GM04503 (cell line): ENCODE measurements at regions not wholly inside any gene's neighbourhood (a gene's known extent, or its start where the extent isn't known, plus 50 kb on each side); places are given as distances from the start of the nearest gene placed in this dataset.
"Not testable (repeated sequence)": the region's sequence is repeated elsewhere in the genome, so short reads cannot be mapped to it uniquely, and the experiment has no call there.

Source experiments
- DNase-seq: peaks from one replicate; pipeline ENCODE4 v3.0.0-alpha.2; 2012; ENCODE audit warnings: low read depth

DNA sequence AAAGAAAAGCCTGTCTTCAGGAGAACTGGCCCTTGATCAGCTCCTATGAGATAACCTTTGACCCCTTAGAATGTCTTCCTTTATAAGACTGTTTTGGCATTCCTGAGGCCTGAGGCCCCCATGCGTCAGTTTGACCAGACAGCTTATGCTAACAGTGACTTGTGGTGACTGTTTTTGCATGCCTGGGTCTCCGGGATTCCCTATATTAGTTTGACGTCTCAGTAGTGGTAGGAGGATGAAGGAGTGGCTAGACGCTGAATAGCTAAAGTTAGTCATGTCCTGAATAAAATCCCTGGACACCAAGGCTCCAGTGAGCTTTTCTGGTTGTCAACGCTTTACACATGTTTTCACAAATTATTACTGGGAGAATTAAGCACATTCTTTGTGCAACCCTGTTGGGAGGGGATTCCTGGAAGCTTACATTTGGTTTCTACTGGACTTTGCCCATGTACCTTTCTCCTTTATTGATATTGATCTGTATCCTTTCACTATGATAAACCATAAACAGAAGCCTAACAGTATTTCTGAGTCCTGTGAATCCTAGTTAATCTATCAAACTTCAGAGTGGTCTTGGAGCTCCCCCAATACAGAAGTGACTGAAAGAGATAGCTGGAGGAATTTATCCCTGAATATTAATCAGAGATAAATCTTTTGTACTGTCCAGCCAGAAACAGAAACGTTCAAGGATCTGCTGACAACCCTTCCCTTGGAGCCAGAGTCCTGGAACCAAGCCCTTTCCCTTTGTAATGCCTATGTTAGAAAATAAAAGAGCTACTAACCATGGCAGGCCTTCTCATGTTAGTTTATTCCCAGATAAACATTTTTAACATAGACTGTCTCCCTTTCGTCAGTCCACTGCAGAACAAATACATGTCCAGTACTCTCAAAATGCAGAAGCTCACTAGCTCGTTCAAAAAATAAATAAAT lies 479.2 kb downstream of the RPS29 start:
- no peak for DNase-seq

DNA sequence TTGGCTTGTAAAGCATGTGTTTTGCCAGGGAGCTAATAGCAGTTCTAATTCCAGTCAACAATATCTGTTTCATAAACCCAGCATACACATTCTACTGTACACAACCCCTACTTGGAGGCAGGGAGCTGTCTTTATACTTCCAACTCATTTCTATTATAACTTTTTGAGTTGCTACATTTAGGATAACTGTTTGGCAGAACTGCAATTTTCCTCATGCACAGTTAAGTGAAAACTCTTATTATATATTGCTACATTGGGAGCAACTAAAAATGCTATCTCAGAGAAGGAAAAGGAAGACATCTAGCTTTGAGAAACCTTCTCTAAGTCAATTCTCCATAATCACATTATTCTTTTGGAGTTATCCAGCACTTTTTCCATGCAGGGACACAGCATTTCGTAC lies 480.2 kb downstream of the RPS29 start:
- DNase-seq = no peak

DNA sequence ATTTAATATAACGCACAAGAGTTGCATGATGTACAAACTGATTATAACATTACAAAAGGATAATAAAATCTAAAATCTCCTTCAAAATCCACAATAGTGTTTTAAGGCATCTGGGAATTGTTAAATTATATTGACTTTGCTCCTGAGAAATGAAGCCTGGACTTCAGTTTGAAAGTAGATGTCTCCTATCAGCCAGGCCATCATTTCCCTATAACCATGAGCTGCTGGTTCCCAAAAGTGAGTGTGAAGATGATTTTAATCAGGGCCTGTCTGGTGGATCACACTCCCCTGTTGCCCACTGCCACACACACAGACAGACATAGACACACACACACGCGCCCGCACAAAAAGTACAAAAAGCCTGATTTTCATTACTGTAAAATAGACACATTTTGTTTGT lies 480.7 kb downstream of the RPS29 start:
- DNase-seq = no peak

DNA sequence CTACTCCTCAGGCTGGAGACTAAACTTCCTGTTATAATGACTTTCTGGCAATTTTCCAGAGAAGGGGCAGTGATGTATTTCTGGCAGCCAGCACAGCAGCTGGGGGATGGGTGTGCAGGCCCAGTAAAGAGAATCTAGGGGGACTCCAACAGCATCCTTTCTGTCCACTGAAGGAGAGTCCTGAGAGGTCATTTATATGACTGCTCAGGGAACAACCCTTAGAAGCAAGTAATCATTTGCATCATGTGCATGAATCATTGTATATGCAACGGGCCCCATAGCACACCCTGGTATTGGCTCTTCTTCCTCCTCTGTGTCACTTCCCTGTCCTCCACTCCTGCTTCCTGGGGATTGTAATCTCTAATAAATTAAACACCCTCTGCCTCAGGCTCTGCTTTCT lies 493.8 kb downstream of the RPS29 start:
- DNase-seq = no peak

DNA sequence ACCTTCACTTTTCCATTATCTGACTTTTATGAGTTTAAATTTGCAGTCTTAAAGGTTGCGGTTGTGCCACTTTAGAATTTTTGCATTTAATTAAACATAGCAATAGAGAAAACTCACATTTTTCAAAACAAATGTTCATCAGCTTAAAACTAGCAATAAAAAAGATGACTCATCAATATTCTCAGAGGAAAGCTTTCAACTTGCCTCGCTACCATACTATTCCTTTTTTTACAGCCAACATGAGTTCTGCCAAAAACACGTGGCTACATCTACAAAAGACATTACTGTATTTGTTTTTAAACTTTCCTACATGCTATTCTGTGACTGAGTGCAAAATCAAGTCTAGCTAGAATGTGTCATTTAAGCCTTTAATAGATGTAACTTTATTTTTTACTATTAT lies 497.1 kb downstream of the RPS29 start:
- DNase-seq = no peak

DNA sequence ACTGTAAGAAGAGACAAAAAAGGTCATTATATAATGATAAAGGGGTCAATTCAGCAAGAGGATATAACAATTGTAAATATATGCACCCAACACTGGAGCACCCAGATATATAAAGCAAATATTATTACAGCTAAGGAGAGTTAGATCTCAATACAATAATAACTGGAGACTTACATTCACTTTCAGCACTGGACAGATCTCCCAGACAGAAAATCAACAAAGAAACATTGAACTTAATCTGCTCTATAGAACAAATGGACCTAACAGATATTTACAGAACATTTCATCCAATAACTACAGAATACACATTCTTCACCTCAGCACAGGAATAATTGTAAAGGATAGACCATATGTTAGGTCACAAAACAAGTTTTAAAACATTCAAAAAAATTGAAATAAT lies 512.9 kb downstream of the RPS29 start:
- not testable (repeated sequence) for DNase-seq

DNA sequence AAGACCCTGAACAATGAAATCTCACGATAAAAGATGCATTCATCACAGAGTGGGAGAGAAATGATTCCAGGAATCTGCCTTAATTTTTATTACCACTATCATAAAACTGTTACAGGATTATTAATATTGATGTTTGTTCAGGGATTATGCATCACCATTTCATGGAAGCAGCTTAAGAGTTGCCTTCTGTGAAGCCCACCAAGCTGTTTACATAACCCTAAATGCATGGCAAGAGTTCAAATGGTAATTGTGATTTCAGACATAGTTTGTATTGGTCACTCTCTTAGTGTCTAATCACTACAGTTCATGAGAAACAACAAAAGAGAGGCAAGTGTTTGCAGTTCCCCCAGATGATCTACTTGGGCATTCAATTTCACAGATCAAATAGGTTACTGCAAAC lies 527.7 kb downstream of the RPS29 start:
- DNase-seq = no peak

DNA sequence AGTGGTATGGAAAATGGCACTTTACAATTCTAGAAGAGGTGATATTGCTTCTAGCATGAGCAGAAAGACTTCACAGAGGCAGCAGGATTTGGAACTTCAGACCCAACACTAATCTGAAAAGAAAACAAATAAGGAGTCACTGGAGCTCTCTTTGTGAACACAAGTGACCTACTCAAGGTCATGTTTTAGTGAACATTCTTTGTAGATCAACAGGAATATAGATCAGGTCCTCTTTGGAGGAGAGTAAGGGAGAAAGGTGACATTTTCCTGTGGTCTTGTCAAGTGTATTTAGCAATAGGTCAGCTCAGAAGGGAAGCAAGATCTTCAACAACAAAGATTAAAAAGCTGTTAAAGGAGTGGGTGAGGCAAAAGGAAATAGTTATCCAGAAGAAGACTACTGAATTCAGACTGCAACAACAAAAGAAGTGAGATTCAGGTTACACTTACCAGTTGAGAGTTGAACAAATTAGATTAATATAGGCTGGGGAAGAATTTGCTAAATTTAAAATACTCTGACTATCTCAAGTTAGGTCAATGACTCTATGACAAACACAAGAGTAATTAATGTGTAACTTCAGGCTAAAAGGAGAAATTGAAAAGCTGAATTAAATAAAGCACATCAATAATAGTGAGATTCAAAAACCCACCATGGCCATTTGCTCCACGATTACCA lies 528.2 kb downstream of the RPS29 start:
- no peak for DNase-seq

DNA sequence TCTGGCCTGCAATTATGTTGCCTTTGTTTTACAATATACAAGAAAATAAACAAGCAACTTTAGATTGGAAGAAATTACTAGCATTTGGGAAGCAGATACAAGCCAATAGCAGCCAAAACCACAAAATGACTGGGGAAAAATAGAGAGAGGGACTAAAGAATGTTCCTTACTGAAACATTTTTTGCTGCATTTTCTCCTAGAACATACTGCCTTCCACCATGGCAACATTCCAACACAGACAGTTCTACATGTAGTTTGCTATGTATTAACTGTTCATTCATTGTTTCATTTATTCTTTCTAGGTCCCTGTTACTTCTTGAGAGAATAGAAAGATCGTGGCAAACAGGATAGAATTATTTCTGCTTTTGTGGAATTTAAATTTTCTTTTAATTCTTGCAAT lies 530.2 kb downstream of the RPS29 start:
- DNase-seq = no peak

DNA sequence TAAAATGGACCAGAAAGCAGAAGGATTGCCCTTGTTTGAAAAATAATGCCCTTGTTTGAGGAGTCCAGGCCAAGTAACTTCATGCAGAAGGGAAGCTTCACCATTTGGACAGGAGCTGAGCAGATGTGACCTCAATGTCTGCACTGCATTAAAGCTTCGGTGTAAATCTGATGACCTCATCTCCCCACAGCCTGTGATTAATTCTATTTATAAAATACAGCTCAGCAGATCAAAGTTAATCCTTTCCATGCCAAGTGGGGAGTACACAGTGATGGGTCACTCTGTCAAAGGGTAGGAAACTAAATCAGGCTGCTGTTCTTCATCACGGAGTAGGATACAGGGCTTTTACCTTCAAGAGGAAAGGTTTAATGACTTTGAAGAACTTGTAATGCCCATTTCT lies 533.7 kb downstream of the RPS29 start:
- peak; percentile 19 for DNase-seq

DNA sequence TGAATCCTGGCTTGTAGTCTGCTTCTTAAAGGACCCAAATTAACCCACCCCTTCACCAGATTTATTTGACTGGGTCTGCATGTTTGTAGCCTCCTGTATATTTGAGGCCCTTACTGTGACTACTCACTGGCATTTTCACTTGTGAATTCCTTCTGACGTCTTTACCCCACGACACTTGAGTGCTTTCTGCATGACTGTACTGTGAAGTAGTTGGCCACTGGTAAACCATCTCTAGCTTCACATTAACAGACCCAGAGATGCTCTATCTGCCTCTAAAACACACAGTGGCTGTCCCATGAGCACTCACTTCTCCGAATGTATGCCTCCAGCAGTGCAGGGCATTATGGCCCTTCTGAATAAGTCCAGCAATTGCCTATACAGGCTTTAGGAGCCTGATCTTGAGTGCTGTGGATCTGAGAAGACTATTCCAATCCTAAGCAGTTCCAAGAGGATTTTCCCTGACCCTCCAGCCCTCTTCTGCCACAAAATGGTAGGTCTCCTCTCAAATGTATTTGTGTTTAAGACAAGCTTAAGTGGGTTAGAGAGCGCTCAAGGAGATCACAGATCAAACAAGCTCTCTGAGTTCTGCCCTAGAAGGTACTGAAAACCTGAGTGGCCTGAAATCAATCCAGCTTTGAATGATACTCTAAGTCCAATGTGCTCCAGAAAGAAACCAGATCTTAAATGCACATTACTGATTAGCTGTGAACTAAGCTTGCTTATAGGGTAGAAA lies 534.7 kb downstream of the RPS29 start:
- peak; percentile 17 for DNase-seq

DNA sequence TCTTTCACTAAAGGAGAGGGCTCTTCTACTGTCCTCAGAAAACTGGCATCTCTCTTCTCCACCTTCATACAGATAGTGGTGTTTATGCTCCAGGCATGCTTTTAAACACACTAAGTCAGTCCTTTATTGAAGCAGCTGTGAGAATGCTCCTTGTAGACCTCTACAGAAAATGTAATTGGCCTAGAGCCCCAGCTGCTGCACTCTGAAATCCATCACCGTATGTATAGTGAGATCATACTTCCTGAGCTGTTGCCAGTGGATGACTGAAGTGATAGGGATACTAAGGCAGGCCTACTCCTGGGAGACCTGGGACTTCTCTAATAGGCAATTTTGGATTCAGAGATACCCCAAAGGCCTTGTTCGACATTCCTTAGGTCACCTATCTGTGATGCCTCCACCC lies 535.4 kb downstream of the RPS29 start:
- DNase-seq = no peak

DNA sequence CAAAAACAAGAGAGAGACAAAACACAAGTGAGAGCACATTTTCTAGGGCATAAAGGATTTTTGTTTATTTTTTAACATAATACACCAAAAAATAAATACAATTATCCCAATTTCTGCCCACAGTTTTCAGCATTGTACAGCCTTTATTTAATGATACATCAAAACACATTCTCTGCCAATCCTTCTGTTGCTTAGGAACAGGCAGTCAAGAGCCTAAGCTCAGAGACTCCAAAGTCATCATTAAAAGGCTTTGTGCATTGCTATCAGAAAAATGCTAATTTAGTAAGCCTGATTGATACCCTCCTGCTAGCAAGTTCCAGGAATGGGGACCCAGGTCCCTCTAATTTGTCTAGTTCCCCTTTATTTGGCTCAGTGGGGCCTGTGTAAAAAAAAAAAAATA lies 536.5 kb downstream of the RPS29 start:
- no peak for DNase-seq

DNA sequence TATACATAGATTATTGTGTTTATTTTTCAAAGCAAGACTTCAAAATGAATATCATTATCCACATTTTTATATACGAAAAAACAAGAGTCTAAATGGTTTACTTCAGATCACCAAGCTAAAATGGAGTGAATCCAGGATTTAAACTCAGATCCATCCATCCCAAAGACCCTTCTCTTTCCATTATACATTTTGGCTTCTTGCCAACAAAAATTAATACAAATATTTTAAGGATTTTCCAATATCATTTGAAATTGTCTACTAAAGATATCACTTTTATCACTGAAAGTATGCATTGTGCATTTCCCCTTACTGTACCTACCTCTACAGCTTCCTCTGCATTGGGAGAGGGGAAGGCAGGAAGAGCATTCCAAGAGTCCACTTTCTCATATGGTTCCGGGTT lies 541.2 kb downstream of the RPS29 start:
- DNase-seq = no peak

DNA sequence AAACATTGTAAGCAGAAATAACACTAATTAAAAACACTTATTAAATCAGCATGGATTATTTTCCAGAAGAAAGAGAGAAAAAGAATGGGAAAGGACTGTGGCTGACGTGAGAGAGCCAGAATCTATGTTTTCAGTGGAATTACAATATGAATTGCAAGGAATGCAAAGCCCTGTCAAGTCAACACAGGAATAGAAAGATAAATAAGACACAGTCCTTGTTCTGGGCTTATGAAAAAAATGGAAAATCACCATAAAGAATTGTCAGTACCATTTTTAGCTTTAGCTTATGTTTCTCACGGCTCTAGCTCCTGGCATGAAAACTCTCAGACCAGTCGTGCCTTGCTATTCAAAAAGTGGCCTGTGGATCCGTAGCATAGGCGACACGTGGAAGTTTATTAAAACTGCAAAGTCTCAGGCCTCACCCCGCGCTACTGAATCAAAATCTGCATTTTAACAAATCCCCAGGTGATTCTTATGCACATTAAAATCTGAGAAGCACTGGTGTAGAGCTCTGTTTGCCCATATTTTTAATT lies 549.1 kb downstream of the RPS29 start:
- no peak for DNase-seq

DNA sequence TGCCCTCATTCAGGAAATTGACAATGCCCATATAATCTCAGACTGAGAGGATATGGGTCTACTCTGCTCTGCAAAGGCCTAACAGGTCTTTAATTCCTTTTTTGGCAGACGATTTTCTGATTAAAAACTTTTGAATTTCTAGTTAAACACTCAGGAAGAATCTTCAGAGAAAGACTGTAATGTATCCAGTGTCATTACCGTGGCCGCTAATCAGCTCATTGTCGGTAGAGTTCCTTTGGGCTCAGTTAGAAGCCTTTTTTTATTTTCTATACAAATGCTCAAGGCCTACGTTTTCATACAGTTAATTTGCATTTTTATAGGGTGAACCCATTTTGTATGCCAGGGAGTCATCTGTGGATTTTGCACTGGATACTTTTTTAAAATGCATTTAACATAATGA lies 549.9 kb downstream of the RPS29 start:
- no peak for DNase-seq

DNA sequence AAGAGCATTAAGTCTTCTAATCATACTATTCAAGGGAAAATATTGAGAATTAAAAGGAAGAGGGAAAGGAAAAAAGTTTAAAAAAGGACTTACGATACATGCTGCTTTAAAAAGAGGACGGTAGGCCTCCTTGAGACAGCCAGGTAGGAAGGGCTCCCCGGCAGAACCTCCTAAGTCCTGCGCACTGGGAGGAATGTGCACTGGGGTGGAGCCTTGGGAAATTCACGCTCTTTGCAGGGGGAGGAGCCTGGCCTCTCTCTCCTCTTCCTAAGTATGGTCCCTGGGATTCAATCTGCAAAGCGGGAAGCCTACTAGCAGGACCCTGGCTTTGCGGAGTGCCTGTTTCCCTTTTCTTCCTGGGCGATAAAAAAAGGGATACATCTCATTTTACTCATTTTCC lies 553.0 kb downstream of the RPS29 start:
- no peak for DNase-seq

DNA sequence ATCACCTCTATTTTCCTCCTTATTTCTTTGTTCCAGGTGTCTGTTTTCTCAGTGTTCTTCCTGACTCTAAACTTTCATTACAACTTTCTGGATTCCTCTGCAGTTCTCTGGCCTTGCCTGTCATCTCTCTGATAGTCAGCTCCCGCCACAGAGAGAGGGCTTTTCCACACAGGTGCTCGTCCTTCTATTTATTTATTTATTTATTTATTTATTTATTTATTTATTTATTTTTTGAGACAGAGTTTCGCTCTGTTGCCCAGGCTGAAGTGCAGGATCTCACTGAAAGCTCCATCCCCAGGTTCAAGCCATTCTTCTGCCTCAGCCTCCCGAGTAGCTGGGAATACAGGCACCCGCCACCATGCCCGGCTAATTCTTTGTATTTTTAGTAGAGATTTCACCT lies 554.5 kb downstream of the RPS29 start:
- not testable (repeated sequence) for DNase-seq

DNA sequence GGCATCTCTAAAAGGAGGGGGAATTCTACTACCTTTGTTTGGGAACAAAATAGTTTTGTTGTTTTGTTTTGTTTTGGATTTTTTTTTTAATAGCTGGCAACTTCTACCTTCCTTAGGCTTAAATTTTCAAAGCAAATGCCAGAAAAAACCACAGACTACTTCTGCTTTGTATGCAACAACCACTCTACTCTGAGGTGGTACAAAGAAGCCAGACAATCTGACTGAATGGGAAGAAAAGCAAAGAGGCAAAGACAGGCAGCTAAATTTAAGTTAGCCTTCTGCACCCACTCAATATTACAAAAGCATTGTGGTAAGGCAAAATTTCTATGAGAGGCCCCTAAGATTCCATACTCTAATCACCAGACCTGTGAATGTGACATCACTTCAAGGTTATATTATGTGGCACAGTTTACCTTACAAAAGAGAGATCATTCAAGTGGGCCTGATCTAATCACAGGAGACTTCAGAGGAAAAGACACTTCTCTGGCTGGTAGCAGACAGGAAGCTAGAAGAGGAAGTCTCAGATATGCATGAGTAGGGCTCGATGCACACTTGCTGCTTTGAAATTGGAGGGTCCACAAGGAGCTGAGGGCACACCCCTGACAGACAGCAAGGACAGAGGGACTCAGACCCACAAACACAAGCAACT lies 566.6 kb downstream of the RPS29 start:
- no peak for DNase-seq

DNA sequence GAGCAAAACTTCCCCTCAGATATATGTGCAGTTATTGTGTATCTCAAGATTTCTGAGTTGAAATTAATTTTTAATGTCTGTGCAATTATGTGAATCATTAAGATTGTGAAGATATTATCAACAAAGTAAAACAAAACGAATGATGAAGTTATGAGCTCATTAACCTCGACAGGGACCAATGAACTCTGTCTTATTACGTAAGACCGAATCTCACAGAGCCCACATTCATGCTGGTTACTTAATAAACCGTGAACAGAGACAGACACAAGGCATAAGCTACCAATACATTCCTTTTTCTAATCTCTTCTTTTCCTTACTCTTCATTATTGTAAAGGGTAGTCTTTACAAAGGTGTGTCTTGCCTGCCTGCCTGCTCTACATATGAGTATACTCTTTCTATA lies 568.7 kb downstream of the RPS29 start:
- DNase-seq = no peak

DNA sequence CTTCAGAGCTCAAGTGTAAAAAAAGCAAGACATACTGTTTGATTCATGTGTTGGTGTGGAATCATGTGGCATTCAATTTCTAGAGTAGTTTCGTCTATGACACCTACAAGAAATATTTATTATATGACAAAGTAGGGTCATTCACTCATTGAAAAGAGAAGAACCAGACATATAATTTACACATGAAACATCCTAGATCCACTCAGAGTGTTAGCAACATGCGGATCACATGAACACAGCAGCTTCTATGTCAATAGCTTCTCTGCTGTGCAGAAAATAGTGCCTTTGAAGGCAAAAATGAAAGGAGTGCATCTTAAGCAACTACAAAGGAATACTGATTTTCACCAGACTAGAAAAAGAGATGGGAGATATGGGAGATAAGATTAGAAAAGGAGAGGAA lies 569.8 kb downstream of the RPS29 start:
- no peak for DNase-seq

DNA sequence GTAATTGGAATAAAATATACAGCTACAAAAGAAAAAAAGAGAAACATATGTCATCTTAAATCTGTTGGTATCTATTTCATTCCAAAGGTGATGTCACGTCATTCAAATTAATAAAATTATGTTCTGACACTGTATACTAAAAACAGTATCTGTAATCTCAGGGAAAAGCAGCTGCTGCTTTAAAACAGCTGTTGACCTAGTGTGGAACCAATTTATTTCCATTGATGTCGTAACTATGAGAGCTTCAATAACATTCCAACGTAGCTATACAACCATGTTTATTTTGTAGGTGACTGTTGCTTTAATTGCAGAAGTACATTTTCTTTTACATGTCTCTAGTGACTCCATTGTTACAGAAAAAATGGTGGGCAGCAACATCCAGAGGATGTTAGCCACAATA lies 571.7 kb downstream of the RPS29 start:
- no peak for DNase-seq
